ENCODE measurements at regions not wholly inside any gene's neighbourhood (a gene's known extent, or its start where the extent isn't known, plus 50 kb on each side); places are given as distances from the start of the nearest gene placed in this dataset.

- TF ChIP-seq, protein P1, sequence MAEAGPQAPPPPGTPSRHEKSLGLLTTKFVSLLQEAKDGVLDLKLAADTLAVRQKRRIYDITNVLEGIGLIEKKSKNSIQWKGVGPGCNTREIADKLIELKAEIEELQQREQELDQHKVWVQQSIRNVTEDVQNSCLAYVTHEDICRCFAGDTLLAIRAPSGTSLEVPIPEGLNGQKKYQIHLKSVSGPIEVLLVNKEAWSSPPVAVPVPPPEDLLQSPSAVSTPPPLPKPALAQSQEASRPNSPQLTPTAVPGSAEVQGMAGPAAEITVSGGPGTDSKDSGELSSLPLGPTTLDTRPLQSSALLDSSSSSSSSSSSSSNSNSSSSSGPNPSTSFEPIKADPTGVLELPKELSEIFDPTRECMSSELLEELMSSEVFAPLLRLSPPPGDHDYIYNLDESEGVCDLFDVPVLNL (CRISPR knock-in tag; IDR thresholded peaks at IDR 0.05; ENCODE audit: low read depth): no peak
- no peak for TF ChIP-seq SRSF7 (optimal IDR thresholded peaks at IDR 0.05; ENCODE audit: low read depth, low read length)
- TF ChIP-seq BMI1 (IDR thresholded peaks at IDR 0.05; ENCODE audit: low read length): no peak
- TF ChIP-seq HMG20A (CRISPR knock-in tag; conservative IDR thresholded peaks at IDR 0.05): no peak
- TF ChIP-seq NCOA2 (IDR thresholded peaks at IDR 0.05; ENCODE audit: partially characterized antibody in 2 of 2): no peak
- no peak for TF ChIP-seq OTX1 (CRISPR knock-in tag; IDR thresholded peaks at IDR 0.05)
- TF ChIP-seq NFRKB (IDR thresholded peaks at IDR 0.05; ENCODE audit: low read depth): no peak
Observed at GRCh38 chr12:82593901-82594396, 92.8 kb upstream of the TMTC2 start (continued).

GRCh38 chr12:82595941-82596340 is 90.8 kb upstream of the TMTC2 start:
- H4K20me1 ChIP-seq (replicated peaks; ENCODE audit: control insufficient read depth, insufficient read depth, low read length): no peaks in the 10 kb centered on the region
- no peak overlapping the region for H3K9ac ChIP-seq (ENCODE audit: insufficient read depth in 1 of 2, low read depth in 2 of 2, low read length in 2 of 2)
- no peak for FAIRE-seq
- H3K79me2 ChIP-seq (ENCODE audit: control insufficient read depth, insufficient read depth, low read length): no peaks in the 10 kb centered on the region
- ChIA-PET POLR2A (no interaction called here), CTCF (ENCODE audit: low intra/inter-chr PET ratio) (no interaction called here)
- no peaks in the 10 kb centered on the region for H3K9me3 ChIP-seq (replicated peaks; ENCODE audit: control insufficient read depth, insufficient read depth, low read depth, low read length)
- BruUV-seq (replicated peaks): no TSS peak
- H3K27ac ChIP-seq (ENCODE audit: extremely low read depth, low read depth, low read length): no peak overlapping the region
- in situ Hi-C loops (cut with MboI): no loop called here
- H3K27me3 ChIP-seq (ENCODE audit: control insufficient read depth in 2 of 2, insufficient read depth in 2 of 2, low read length in 2 of 2): no peaks in the 10 kb centered on the region
- H2AFZ ChIP-seq (ENCODE audit: low read depth, low read length): no peak overlapping the region
- no peak overlapping the region for H3K4me3 ChIP-seq
- no peak for DNase-seq (ENCODE audit: extremely low read depth in 1 of 4, low spot score in 3 of 4)
- ATAC-seq: no peak
- intact Hi-C loops (cut with micrococcal nuclease): no loop called here
- no peaks in the 10 kb centered on the region for H3K36me3 ChIP-seq (ENCODE audit: control insufficient read depth, insufficient read depth, low read length)
- H3K9me1 ChIP-seq (ENCODE audit: control insufficient read depth, insufficient read depth, low read length): no peaks in the 10 kb centered on the region
- H3K4me1 ChIP-seq (replicated peaks in 1 of 2; ENCODE audit: control insufficient read depth in 2 of 2, insufficient read depth in 2 of 2, low read length in 2 of 2): no peaks in the 10 kb centered on the region
- H3K4me2 ChIP-seq (ENCODE audit: insufficient read depth, low read length): no peak overlapping the region
- no peak for TF ChIP-seq TRIM24 (IDR thresholded peaks at IDR 0.05)
- TF ChIP-seq ZNF778 (CRISPR knock-in tag; IDR thresholded peaks at IDR 0.05): no peak
- no peak for TF ChIP-seq HOXB6 (CRISPR knock-in tag; IDR thresholded peaks at IDR 0.05; ENCODE audit: borderline replicate concordance)
- TF ChIP-seq, protein P2, sequence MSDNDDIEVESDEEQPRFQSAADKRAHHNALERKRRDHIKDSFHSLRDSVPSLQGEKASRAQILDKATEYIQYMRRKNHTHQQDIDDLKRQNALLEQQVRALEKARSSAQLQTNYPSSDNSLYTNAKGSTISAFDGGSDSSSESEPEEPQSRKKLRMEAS (CRISPR knock-in tag; IDR thresholded peaks at IDR 0.05): no peak
- TF ChIP-seq, protein P3, sequence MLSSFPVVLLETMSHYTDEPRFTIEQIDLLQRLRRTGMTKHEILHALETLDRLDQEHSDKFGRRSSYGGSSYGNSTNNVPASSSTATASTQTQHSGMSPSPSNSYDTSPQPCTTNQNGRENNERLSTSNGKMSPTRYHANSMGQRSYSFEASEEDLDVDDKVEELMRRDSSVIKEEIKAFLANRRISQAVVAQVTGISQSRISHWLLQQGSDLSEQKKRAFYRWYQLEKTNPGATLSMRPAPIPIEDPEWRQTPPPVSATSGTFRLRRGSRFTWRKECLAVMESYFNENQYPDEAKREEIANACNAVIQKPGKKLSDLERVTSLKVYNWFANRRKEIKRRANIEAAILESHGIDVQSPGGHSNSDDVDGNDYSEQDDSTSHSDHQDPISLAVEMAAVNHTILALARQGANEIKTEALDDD (IDR thresholded peaks at IDR 0.05): no peak

All from K562 (cell line).